Activated naive CD4-positive, alpha-beta T cell treated with Interleukin-2 at 50 U/mL for 16 hours (primary cell): ENCODE measurements at regions not wholly inside any gene's neighbourhood (a gene's known extent, or its start where the extent isn't known, plus 50 kb on each side); places are given as distances from the start of the nearest gene placed in this dataset.
"Not testable (repeated sequence)": the region's sequence is repeated elsewhere in the genome, so short reads cannot be mapped to it uniquely, and the experiment has no call there.

ENCODE experiments used
- DNase-seq: peaks from one replicate; pipeline ENCODE4 v3.0.0-alpha.2; 2020

- no peak for DNase-seq
These were observed 102.1 kb downstream of the SHCBP1 start for GRCh38 chr16:46519063-46519462.

- DNase-seq, result no peak
These were observed 124.5 kb downstream of the SHCBP1 start for GRCh38 chr16:46496701-46497100.

GRCh38 chr16:46482895-46483294 is 138.3 kb downstream of the SHCBP1 start:
- no peak for DNase-seq

GRCh38 chr16:46466239-46466638 is 154.9 kb downstream of the SHCBP1 start:
- DNase-seq, result no peak

GRCh38 chr16:46454801-46455200 is 166.4 kb downstream of the SHCBP1 start:
- not testable (repeated sequence) for DNase-seq

DNA sequence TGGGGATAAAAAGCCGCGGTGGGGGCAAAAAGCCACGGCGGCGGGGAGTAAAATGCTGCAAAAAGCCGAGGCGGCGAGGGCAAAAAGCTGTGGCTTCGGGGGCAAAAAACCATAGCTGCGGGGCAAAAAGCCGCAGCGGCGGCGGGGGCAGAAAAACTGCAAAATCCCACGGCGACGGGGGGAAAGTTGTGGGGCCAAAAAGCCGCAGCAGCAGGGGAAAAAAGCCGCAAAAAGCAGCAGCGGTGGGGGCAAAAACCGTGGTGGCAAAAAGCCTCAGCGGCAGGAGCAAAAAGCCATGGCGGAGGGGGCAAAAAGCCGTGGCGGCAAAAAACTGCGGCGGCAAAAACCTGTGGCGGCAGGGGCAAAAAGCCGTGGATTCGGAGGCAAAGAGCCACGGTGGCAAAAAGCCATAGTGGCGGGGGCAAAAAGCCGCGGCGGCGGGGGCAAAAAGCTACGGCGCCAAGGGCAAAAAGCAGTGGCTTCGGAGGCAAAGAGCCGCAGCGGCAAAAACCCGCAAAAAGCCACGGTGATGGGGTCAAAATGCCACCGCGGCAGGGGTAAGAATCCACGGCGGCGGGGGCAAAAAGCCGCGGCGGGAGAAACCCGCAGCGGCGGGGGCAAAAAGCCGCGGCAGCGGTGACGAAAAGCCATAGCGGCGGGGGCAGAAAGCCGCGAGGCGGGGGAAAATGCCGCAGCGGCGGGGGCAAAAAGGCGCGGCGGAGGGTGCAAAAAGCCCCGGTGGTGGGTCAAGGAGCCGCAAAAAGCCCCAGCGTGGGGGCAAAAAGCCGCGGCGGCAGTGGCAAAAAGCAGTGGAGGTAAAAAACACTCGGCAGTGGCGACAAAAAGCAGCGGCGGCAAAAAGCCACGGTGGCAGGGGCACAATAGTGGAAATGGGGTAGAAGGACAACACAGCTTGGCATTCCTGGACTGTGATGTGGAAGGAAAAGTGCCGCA is 192.8 kb downstream of the SHCBP1 start:
- no peak for DNase-seq

GRCh38 chr16:46427340-46428107 is 193.7 kb downstream of the SHCBP1 start:
- DNase-seq, result no peak

- no peak for DNase-seq
These were observed 194.8 kb downstream of the SHCBP1 start for GRCh38 chr16:46426336-46426735.

DNA sequence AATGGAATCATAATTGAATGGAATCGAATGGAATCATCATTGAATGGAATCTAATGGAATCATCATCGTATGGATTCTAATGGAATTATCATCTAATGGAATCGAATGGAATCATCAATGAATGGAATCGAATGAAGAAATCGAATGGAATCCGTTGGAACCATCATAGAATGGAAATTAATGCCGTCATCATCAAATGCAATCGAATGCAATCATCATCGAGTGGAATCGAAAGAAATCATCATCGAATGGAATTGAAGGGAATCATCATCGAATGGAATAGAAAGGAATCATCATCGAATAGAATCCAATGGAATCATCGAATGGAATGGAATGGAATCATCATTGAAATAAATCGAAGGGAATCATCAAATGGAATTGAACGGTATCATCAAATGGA is 217.2 kb downstream of the SHCBP1 start:
- DNase-seq, result no peak

DNA sequence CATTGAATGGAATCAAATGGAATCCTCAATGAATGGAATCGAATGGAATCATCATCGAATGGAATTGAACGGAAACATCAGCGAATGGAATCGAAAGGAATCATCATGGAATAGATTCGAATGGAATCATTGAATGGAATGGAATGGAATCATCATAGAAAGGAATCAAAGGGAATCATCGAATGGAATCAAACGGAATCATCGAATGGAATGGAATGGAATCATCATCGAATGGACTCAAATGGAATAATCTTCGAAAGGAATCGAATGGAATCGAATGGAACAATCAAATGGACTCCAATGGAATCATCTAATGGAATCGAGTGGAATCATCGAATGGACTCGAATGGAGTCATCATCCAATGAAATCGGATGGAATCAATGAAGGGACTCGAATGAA is 222.6 kb downstream of the SHCBP1 start:
- not testable (repeated sequence) for DNase-seq

DNA sequence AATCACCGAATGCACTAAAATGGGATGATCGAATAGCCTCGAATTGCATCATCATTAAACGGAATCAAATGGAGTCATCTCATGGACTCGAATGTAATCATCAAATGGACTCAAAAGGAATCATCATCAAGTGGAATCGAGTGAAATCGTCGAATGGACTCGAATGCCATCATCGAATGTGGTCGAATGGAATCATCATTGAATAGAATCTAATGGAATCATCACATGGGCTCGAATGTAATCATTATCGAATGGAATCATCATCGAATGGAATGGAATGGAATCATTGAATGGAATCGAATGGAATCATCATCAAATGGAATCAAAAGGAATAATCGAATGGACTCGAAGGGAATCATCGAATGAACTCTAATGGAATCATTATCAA is 224.3 kb downstream of the SHCBP1 start:
- DNase-seq, result not testable (repeated sequence)

DNA sequence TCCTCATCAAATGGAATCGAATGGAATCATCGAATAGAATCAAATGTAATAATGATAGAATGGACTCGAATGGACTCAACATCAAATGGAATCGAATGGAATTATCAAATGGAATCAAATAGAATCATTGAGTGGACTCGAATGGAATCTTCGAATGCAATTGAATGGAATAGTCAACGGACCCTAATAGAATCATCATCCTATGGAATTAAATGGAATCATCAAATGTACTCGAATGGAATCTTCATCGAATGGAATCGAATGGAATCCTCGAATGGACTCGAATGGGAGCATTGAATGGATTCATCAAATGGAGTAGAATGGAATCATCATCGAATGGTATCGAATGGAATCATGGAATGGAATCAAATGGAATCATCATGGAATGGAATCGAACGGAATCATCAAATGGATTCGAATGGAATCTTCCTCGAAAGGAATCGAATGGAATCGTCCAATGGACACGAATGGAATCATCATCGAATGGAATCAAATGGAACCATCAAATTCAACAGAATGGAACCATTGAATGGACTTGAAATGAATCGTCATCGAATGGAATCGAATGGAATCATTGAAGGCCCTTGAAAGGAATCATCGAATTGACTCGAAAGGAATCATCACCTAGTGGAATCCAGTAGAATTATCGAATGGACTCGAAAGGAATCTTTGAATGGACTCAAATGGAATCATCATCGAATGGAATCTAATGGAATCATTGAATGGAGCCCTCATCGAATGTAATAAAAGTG is 224.9 kb downstream of the SHCBP1 start:
- DNase-seq, result not testable (repeated sequence)

DNA sequence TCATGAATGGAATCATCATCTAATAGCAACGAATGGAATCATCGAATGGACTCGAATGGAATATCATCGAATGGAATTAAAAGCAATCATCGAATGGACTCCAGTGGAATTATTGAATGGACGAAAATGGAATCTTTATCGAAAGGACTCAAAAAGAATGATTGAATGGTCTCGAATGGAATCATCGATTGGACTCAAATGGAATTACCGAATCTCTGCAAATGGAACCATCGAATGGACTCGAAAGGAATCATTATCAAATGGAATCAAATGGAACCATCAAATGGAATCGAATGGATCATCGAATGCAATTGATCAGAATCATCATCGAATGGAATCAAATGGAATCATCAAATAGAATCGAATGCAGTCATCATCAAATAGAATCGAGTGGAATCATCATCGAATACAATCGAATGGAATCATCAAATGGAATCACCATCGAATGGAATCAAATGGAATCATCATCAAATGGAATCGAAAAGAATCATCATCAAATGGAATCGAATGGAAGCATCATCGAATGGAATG is 225.7 kb downstream of the SHCBP1 start:
- not testable (repeated sequence) for DNase-seq

DNA sequence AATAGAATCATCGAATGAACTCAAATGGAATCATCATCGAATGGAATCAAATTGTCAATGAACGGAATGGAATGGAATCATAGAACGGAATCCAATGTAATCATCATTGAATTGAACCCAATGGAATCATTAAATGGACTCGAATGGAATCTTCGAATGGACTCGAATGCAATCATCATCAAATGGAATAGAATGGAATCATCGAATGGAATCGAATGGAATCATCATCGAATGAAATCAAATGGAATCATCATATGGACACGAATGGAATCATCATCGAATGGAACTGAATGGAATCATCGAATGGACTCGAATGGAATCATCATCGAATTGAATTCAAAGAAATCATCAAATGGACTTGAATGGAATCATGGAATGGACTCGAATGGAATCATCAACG is 226.2 kb downstream of the SHCBP1 start:
- not testable (repeated sequence) for DNase-seq

GRCh38 chr16:46394149-46394548 is 227.0 kb downstream of the SHCBP1 start:
- not testable (repeated sequence) for DNase-seq

GRCh38 chr16:46392930-46393722 is 228.1 kb downstream of the SHCBP1 start:
- DNase-seq, result not testable (repeated sequence)

DNA sequence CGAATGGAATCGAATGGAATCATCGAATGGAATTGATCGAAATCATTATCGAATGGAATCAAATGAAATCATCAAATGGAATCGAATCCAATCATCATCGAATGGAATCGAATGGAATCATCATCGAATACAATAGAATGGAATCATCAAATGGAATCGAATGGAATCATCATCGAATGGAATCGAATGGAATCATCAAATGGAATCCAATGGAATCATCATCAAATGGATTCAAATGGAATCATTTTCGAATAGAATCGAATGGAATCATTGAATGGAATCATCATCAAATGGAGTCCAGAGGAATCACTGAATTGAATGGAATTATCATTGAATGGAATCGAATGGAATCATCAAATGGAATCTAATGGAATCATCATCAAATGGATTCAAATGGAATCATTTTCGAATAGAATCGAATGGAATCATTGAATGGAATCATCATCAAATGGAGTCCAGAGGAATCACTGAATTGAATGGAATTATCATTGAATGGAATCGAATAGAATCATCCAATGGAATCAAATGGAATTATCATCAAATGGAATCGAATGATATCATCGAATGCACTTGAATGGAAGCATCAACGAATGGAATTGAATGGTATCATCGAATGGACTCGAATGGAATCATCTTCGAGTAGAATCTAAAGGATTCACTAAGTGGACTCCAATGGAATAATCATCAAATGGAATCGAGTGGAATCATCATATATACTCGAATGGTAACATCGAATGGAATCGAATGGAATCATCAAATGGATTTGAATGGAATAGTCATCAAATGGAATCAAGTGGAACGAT is 230.3 kb downstream of the SHCBP1 start:
- DNase-seq, result not testable (repeated sequence)

GRCh38 chr16:46389561-46390041 is 231.6 kb downstream of the SHCBP1 start:
- DNase-seq, result peak; percentile 24

DNA sequence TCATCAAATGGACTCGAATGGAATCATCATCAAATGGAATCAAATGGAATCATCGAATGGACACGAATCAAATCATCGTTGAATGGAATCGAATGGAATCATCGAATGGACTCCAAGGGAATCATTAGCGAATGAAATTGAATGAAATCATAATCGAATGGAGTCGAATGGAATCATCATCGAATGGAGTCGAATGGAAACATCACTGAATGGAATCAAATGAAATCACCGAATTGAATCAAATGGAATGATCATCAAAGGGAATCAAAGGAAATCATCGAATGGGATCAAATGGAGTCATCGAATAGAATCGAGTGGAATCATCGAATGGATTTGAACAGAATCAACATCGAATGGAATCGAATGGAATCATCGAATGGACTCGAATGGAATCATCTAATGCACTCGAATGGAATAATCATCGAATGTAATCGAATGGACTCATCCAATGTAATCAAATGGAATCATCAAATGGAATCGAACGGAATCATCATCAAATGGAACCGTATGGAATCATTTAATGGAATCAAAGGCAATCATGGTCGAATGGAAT is 232.2 kb downstream of the SHCBP1 start:
- not testable (repeated sequence) for DNase-seq

DNA sequence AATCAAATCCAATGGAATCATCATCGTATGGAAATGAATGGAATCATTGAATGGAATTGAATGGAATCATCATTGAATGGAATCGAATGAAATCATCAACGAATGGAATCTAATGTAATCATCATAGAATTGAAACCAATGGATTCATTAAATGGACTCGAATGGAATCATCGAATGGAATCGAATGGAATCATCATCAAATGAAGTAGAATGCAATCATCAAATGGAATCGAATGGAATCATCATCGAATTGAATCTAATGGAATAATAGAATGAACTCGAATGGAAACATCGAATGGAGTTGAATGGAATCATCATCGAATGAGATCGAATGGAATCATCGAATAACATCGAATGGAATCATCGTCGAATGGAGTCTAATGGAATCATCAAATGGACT is 232.8 kb downstream of the SHCBP1 start:
- DNase-seq, result not testable (repeated sequence)

DNA sequence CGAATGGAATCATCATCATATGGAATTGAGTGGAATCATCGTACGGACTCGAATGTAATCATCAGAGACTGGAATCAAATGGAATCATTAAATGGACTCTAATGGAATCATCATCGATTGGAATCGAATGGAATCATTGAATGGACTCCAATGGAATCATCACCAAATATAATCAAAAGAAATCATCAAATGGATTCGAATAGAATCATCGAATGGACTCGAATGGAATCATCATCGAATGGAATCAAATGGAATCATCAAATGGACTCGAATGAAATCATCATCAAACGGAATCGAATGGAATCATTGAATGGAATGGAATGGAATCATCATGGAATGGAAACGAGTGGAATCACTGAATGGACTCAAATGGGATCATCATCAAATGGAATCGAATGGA is 233.5 kb downstream of the SHCBP1 start:
- DNase-seq, result peak; percentile 10
